HepG2 (cell line): ENCODE measurements at regions not wholly inside any gene's neighbourhood (a gene's known extent, or its start where the extent isn't known, plus 50 kb on each side); places are given as distances from the start of the nearest gene placed in this dataset.

Experiments used
- ATAC-seq: fragments of 200-7000 bp; cut with Tn5 transposase; 3 replicates; pipeline ENCODE4 v1.9.1; 2020; ENCODE audit warnings: mild to moderate bottlenecking, moderate library complexity
- BruUV-seq: library from RNA; stranded (reverse); fragments of 400-500 nt; replicated peaks from 2 replicates; lab custom pipeline; 2021; lab: Mats Ljungman, UMichigan
- CTCF ChIA-PET: fragments of 300-600 bp; formaldehyde crosslinking; extraction: SDS; loops from one replicate; lab custom pipeline; 2021; ENCODE audit warnings: low total read pairs, inconsistent platforms, low intra/inter-chr PET ratio; lab: Yijun Ruan, JAX
- POLR2A ChIA-PET: fragments of 350-600 bp; sonication (Branson Sonifier 250); formaldehyde crosslinking; loops from one replicate; lab custom pipeline; 2020; ENCODE audit warnings: antibody characterized with exemption, inconsistent platforms; lab: Yijun Ruan, JAX
- DNase-seq: peaks from one replicate; pipeline ENCODE4 v3.0.0-alpha.2; 2015; ENCODE audit warnings: low spot score
- FAIRE-seq: peaks from 3 replicates; lab custom pipeline; 2011; peaks lifted over from hg19 to GRCh38; lab: Jason Lieb, UNC
- H2AFZ ChIP-seq: one replicate; pipeline ENCODE4 v1.6.1; 2011; ENCODE audit warnings: low read length, inconsistent platforms
- H3K27ac ChIP-seq: fragments of 300-600 bp; 3 replicates; pipeline ENCODE4 v1.8.0; 2011; ENCODE audit warnings: mixed run types, mild to moderate bottlenecking, mixed read lengths, low read length, inconsistent platforms; ENCODE audit not compliant: insufficient read depth; ENCODE audit errors: extremely low read length
- H3K27me3 ChIP-seq, 2 experiments: fragments of 200-600 bp in 1 of 2; 2 replicates in 1 of 2; 3 replicates in 1 of 2; pipeline versions ENCODE4 v1.6.0 to v1.8.0; 2011; ENCODE audit warnings: low read length in 2 of 2, mild to moderate bottlenecking in 2 of 2, moderate library complexity in 2 of 2, inconsistent platforms in 1 of 2; ENCODE audit not compliant: insufficient read depth in 2 of 2, control insufficient read depth in 1 of 2
- H3K36me3 ChIP-seq, 2 experiments: fragments of 200-600 bp in 1 of 2; replicated peaks in 1 of 2; 2 replicates in 1 of 2; 3 replicates in 1 of 2; pipeline versions ENCODE4 v1.5.1 to v1.8.0; 2011; ENCODE audit warnings: low read length in 2 of 2, inconsistent platforms in 1 of 2; ENCODE audit not compliant: insufficient read depth in 2 of 2, control insufficient read depth in 1 of 2
- H3K4me1 ChIP-seq: 2 replicates; pipeline ENCODE4 v1.5.1; 2012; ENCODE audit warnings: low read length, inconsistent platforms; ENCODE audit not compliant: insufficient read depth
- H3K4me2 ChIP-seq: 2 replicates; pipeline ENCODE4 v1.6.0; 2011; ENCODE audit warnings: low read depth, low read length, inconsistent platforms
- H3K4me3 ChIP-seq, 3 experiments: fragments of 200-600 bp in 1 of 3; sonication (generic), shearing (Covaris generic) in 1 of 3; replicated peaks in 1 of 3; 2 replicates each; pipeline ENCODE4 v1.5.1; 2011 to 2016; ENCODE audit warnings: low read length in 3 of 3, inconsistent platforms in 2 of 3, low read depth in 2 of 3, mild to moderate bottlenecking in 2 of 3, control low read depth in 1 of 3, mixed read lengths in 1 of 3; ENCODE audit not compliant: insufficient read depth in 1 of 3
- H3K79me2 ChIP-seq: one replicate; pipeline ENCODE4 v1.6.1; 2011; ENCODE audit warnings: low read length, inconsistent platforms; ENCODE audit not compliant: insufficient read depth
- H3K9ac ChIP-seq: 2 replicates; pipeline ENCODE4 v1.6.0; 2011; ENCODE audit warnings: mild to moderate bottlenecking, low read depth, low read length, inconsistent platforms; ENCODE audit not compliant: insufficient read depth
- H3K9me3 ChIP-seq: 2 replicates; pipeline ENCODE4 v1.5.1; 2012; ENCODE audit warnings: mild to moderate bottlenecking, low read length
- H4K20me1 ChIP-seq: 2 replicates; pipeline ENCODE4 v1.6.0; 2011; ENCODE audit warnings: inconsistent platforms, mild to moderate bottlenecking, low read length, moderate library complexity; ENCODE audit not compliant: insufficient read depth
- BCL6 ChIP-seq: IDR thresholded peaks from 2 replicates; pipeline ENCODE4 v1.6.1; 2016; ENCODE audit warnings: missing genetic modification reagents, missing compliant biosample characterization
- CREB1 ChIP-seq, 2 experiments: fragments of 450-650 bp in 1 of 2; IDR thresholded peaks; 2 replicates each; pipeline ENCODE4 v1.6.1; 2016 to 2017; ENCODE audit warnings: control low read depth in 1 of 2, mild to moderate bottlenecking in 1 of 2, missing compliant biosample characterization in 1 of 2, missing genetic modification characterization in 1 of 2
- KDM5A ChIP-seq: fragments of 200-600 bp; sonication (generic); IDR thresholded peaks from 2 replicates; pipeline ENCODE4 v1.7.0; 2018; ENCODE audit warnings: antibody characterized with exemption, mild to moderate bottlenecking, low read length, borderline replicate concordance
- PBX2 ChIP-seq: IDR thresholded peaks from 2 replicates; pipeline ENCODE4 v1.6.1; 2016; ENCODE audit warnings: control low read depth
- TARDBP ChIP-seq: sonication (generic); formaldehyde crosslinking; IDR thresholded peaks from 2 replicates; pipeline ENCODE4 v1.8.0; 2022; ENCODE audit warnings: mild to moderate bottlenecking, missing genetic modification reagents
- ZNF207 ChIP-seq: fragments of 450-650 bp; IDR thresholded peaks from 2 replicates; pipeline ENCODE4 v1.6.1; 2016; ENCODE audit warnings: antibody characterized with exemption, borderline replicate concordance
- WGBS: methylation state at CpG from one replicate; pipeline ENCODE4 v1.1.6; 2017; ENCODE audit warnings: low lambda C conversion rate; 5-methylcytosine and 5-hydroxymethylcytosine counted together
- in situ Hi-C: cut with HindIII; loops from 2 replicates; pipeline ENCODE4 v1.10.0; 2017; ENCODE audit warnings: low pct_unique_long_range_greater_than_20kb; ENCODE audit not compliant: extremely low pct_ligation_motif_present
- intact Hi-C: fragments of 100-400 bp; cut with micrococcal nuclease; formaldehyde crosslinking; loops from one replicate; pipeline ENCODE4 v1.10.0; 2022; ENCODE audit not compliant: unreplicated experiment
- TF ChIP-seq, protein P1 (sequence below): sonication (generic); formaldehyde crosslinking; IDR thresholded peaks from 2 replicates; pipeline ENCODE4 v1.5.0; 2020; ENCODE audit warnings: mild to moderate bottlenecking, missing genetic modification reagents

DNA sequence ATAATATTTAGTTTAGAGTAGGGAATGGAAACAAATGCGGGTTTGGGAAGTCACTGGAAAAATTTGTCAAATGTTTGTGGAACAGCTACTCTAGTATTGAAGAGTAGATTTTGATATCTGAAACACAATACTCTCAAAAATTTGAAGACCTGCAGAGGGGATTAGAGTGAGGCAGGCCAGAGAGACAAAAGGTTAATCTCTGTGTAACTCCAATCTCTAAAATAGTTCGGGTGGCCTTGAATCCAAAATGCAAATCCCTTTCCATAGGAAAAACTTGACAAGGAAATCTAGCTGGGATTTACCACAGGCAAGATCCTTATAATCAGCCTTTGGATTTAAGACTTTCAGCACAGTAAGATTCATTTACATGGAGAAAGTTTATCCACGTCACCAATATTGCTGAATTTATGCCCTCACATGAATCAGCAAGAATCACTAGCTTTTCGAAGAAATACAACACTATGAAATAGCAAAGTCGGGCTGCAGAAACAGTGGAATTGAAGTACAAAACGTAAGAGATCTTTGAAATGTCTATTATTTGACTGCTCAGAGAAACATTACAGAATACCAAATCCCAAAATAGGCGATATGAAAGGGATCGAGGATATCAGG lies 423.7 kb upstream of the ZNF804A start:
- Histone ChIP-seq H3K27ac (no peak overlapping the region), H3K9ac (no peak overlapping the region), H4K20me1 (no peaks in the 10 kb centered on the region), H3K27me3 (no peaks in the 10 kb centered on the region; a peak in 1 of 5 replicates), H3K4me2 (no peak overlapping the region), H2AFZ (no peak overlapping the region), H3K9me3 (no peaks in the 10 kb centered on the region), H3K4me1 (no peaks in the 10 kb centered on the region), H3K36me3 (no peaks in the 10 kb centered on the region), H3K79me2 (no peaks in the 10 kb centered on the region), H3K4me3 (no peak overlapping the region)
- no TSS peak for BruUV-seq
- ChIA-PET POLR2A (no interaction called here), CTCF (no interaction called here)
- DNase-seq (no peak), ATAC-seq (no peak), FAIRE-seq (no peak)
- under 1% methylated on average over 8 of the region's 8 CpGs for WGBS
- in situ Hi-C loops (no loop called here), intact Hi-C loops (no loop called here)
- TF ChIP-seq BCL6 (CRISPR knock-in tag) (no peak), CREB1 (IDR thresholded peaks at IDR 0.05) (peak; percentile 38; the same call in 1 of the 2 replicates), CREB1 (CRISPR knock-in tag; IDR thresholded peaks at IDR 0.05) (no peak)

DNA sequence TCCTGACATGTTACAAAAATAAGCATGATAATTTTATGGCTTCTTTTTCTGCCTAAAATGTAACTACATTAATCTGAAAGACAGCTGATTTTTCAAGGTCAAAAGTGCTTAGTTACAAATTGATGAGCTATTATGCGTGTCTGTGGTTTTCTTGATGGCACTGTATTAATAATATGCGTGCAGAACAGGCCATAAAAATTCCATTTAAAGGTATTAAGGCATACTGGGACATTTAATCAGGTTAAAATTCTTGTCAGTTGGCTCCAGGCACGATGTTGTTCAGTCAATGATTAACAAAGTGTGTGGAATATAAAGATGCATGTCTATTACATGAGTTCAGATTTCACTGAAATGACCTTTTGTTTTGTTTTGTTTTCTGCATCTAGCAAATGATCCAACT lies 420.1 kb upstream of the ZNF804A start:
- TF ChIP-seq ZNF207 = no peak
- TF ChIP-seq TARDBP = no peak
- TF ChIP-seq PBX2 (CRISPR knock-in tag) = no peak
- TF ChIP-seq KDM5A = no peak
- TF ChIP-seq, protein P1, sequence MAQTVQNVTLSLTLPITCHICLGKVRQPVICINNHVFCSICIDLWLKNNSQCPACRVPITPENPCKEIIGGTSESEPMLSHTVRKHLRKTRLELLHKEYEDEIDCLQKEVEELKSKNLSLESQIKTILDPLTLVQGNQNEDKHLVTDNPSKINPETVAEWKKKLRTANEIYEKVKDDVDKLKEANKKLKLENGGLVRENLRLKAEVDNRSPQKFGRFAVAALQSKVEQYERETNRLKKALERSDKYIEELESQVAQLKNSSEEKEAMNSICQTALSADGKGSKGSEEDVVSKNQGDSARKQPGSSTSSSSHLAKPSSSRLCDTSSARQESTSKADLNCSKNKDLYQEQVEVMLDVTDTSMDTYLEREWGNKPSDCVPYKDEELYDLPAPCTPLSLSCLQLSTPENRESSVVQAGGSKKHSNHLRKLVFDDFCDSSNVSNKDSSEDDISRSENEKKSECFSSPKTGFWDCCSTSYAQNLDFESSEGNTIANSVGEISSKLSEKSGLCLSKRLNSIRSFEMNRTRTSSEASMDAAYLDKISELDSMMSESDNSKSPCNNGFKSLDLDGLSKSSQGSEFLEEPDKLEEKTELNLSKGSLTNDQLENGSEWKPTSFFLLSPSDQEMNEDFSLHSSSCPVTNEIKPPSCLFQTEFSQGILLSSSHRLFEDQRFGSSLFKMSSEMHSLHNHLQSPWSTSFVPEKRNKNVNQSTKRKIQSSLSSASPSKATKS = no peak
- TF ChIP-seq, all 625 proteins: peak for 0
- H3K4me2 ChIP-seq = no peak overlapping the region
- DNase-seq = no peak

More for the DNA sequence above, 420.1 kb upstream of the ZNF804A start:
- Histone ChIP-seq H3K4me3 (no peak overlapping the region), H3K27ac (no peak overlapping the region), H4K20me1 (no peaks in the 10 kb centered on the region), H2AFZ (no peak overlapping the region), H3K79me2 (no peaks in the 10 kb centered on the region), H3K4me1 (no peaks in the 10 kb centered on the region), H3K9ac (no peak overlapping the region), H3K9me3 (no peaks in the 10 kb centered on the region), H3K27me3 (no peaks in the 10 kb centered on the region; a peak in 1 of 5 replicates), H3K36me3 (no peaks in the 10 kb centered on the region)
- intact Hi-C loops = no loop called here
- ChIA-PET CTCF (no interaction called here), POLR2A (no interaction called here)
- 2% methylated on average over 3 of the region's 3 CpGs for WGBS
- no peak for FAIRE-seq
- BruUV-seq = no TSS peak
- ATAC-seq = no peak
- in situ Hi-C loops = no loop called here
